Endodermal cell (in vitro differentiated cells): ENCODE measurements at regions not wholly inside any gene's neighbourhood (a gene's known extent, or its start where the extent isn't known, plus 50 kb on each side); places are given as distances from the start of the nearest gene placed in this dataset.
"Not testable (repeated sequence)": the region's sequence is repeated elsewhere in the genome, so short reads cannot be mapped to it uniquely, and the experiment has no call there.

ENCODE experiments used
- DNase-seq: peaks from one replicate; pipeline ENCODE4 v3.0.0-alpha.2; 2017
- H3K27ac ChIP-seq: 2 replicates; pipeline ENCODE4 v1.5.1; 2013; ENCODE audit warnings: mild to moderate bottlenecking, low read depth, low read length, moderate library complexity
- H3K27me3 ChIP-seq: 2 replicates; pipeline ENCODE4 v1.6.1; 2013; ENCODE audit warnings: mild to moderate bottlenecking, low read length, moderate library complexity; ENCODE audit not compliant: insufficient read depth, control insufficient read depth, poor library complexity, severe bottlenecking
- H3K36me3 ChIP-seq: 2 replicates; pipeline ENCODE4 v1.7.0; 2013; ENCODE audit warnings: mild to moderate bottlenecking, low read length, moderate library complexity; ENCODE audit not compliant: control insufficient read depth, insufficient read depth
- H3K4me1 ChIP-seq: one replicate; pipeline ENCODE4 v1.7.0; 2013; ENCODE audit warnings: low read length; ENCODE audit not compliant: control insufficient read depth, insufficient read depth
- H3K4me3 ChIP-seq: 2 replicates; pipeline ENCODE4 v1.5.1; 2013; ENCODE audit warnings: mild to moderate bottlenecking, low read length, moderate library complexity
- H3K9ac ChIP-seq: 2 replicates; pipeline ENCODE4 v1.6.1; 2013; ENCODE audit warnings: mild to moderate bottlenecking, low read length, moderate library complexity; ENCODE audit not compliant: poor library complexity, severe bottlenecking; ENCODE audit errors: extremely low read depth
- H3K9me3 ChIP-seq: 2 replicates; pipeline ENCODE4 v1.6.1; 2013; ENCODE audit warnings: mild to moderate bottlenecking, low read length, moderate library complexity; ENCODE audit not compliant: control insufficient read depth
- H3K27ac Mint-ChIP-seq: 2 replicates; pipeline ENCODE4 v1.8.0; 2020; ENCODE audit warnings: mixed read lengths
- H3K27me3 Mint-ChIP-seq: 2 replicates; pipeline ENCODE4 v1.8.0; 2021; ENCODE audit warnings: mild to moderate bottlenecking, mixed read lengths; ENCODE audit not compliant: insufficient read depth
- H3K36me3 Mint-ChIP-seq: 2 replicates; pipeline ENCODE4 v1.8.0; 2020; ENCODE audit warnings: low read depth, mixed read lengths
- H3K4me1 Mint-ChIP-seq: 2 replicates; pipeline ENCODE4 v1.8.0; 2020; ENCODE audit warnings: mixed read lengths
- H3K4me3 Mint-ChIP-seq: 2 replicates; pipeline ENCODE4 v1.8.0; 2020; ENCODE audit warnings: mild to moderate bottlenecking, moderate library complexity, mixed read lengths
- H3K9me3 Mint-ChIP-seq: 2 replicates; pipeline ENCODE4 v1.8.0; 2020; ENCODE audit warnings: mild to moderate bottlenecking, mixed read lengths
- WGBS, 2 experiments: methylation state at CpG; one replicate each; pipeline versions ENCODE4 v1.1.5 to v1.1.7; 2013; ENCODE audit warnings: missing lambda C conversion rate in 2 of 2, mixed read lengths in 1 of 2; ENCODE audit not compliant: insufficient coverage in 1 of 2, insufficient read length in 1 of 2; 5-methylcytosine and 5-hydroxymethylcytosine counted together
- TF ChIP-seq, protein P1 (sequence below): fragments of 200-600 bp; sonication (generic); conservative IDR thresholded peaks from 2 replicates; pipeline ENCODE4 v1.5.0; 2021; ENCODE audit warnings: antibody characterized with exemption, mild to moderate bottlenecking

GRCh38 chr5:98030273-98030672 is 743.2 kb upstream of the RGMB start:
- not testable (repeated sequence) for H3K9ac ChIP-seq, H3K27ac Mint-ChIP-seq, DNase-seq, H3K27ac ChIP-seq, H3K4me3 ChIP-seq, H3K36me3 ChIP-seq, H3K4me3 Mint-ChIP-seq, H3K27me3 ChIP-seq, H3K27me3 Mint-ChIP-seq, H3K4me1 ChIP-seq, H3K4me1 Mint-ChIP-seq
- peaks cover 14% of the 10 kb centered on the region for H3K9me3 ChIP-seq
- Mint-ChIP-seq H3K36me3 (peaks cover 22% of the 10 kb centered on the region), H3K9me3 (peaks cover 32% of the 10 kb centered on the region)
- TF ChIP-seq, protein P1, sequence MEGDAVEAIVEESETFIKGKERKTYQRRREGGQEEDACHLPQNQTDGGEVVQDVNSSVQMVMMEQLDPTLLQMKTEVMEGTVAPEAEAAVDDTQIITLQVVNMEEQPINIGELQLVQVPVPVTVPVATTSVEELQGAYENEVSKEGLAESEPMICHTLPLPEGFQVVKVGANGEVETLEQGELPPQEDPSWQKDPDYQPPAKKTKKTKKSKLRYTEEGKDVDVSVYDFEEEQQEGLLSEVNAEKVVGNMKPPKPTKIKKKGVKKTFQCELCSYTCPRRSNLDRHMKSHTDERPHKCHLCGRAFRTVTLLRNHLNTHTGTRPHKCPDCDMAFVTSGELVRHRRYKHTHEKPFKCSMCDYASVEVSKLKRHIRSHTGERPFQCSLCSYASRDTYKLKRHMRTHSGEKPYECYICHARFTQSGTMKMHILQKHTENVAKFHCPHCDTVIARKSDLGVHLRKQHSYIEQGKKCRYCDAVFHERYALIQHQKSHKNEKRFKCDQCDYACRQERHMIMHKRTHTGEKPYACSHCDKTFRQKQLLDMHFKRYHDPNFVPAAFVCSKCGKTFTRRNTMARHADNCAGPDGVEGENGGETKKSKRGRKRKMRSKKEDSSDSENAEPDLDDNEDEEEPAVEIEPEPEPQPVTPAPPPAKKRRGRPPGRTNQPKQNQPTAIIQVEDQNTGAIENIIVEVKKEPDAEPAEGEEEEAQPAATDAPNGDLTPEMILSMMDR, result peak; percentile 63
- WGBS, 2 experiments, result 92 to 95% methylated on average over 4 of the region's 4 CpGs

DNA sequence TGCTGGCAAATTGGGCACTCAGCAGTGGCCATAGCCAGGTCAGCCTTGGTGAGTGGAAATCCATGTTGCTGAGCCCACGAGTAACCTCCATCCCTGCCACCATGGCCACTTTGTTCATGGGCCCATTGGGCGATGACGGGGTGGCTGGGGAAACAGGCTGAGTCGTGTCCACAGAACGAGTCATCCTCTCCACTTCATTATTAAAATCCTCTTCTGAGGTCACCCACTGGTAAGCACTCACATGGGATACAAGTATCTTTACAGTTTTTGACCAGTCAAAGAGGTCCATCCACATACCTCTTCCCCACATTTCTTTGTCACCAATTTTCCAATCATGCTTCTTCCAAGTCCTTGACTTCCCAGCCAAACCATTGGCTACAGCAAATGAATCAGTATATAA is 742.4 kb upstream of the RGMB start:
- Mint-ChIP-seq H3K36me3 (peaks cover 18% of the 10 kb centered on the region), H3K9me3 (peaks cover 27% of the 10 kb centered on the region)
- not testable (repeated sequence) for H3K27ac ChIP-seq, H3K4me3 ChIP-seq, H3K9ac ChIP-seq, H3K4me3 Mint-ChIP-seq, H3K27ac Mint-ChIP-seq, H3K27me3 ChIP-seq, H3K36me3 ChIP-seq, DNase-seq, H3K4me1 Mint-ChIP-seq, H3K4me1 ChIP-seq, H3K27me3 Mint-ChIP-seq
- 76 to 89% methylated on average over 4 to 5 of the region's 5 CpGs for WGBS, 2 experiments
- H3K9me3 ChIP-seq, result peaks cover 10% of the 10 kb centered on the region

DNA sequence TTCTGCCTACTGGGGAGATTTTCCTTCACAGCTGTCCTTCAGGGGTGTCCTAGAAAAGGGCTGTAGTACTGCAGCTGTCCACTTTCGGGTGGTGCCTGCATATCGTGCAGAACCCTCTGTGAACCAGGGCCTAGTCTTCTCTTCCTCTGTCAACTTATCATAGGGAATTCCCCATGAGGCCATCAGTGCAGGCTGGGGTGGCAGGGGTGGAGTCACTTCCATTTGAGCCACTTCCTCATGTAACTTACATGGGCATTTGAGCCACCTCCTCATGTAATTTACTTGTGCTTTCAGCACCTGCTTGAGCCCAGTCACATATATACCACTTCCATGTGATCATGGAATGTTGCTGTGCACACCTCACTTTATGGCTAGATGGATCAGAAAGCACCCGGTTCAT is 742.0 kb upstream of the RGMB start:
- Histone ChIP-seq H3K4me3 (no peak overlapping the region), H3K36me3 (no peaks in the 10 kb centered on the region), H3K9ac (no peak overlapping the region), H3K27ac (no peak overlapping the region), H3K4me1 (no peaks in the 10 kb centered on the region), H3K27me3 (no peaks in the 10 kb centered on the region), H3K9me3 (peaks cover 7% of the 10 kb centered on the region)
- Mint-ChIP-seq H3K27me3 (no peaks in the 10 kb centered on the region), H3K4me3 (no peak overlapping the region), H3K27ac (no peak overlapping the region), H3K4me1 (no peaks in the 10 kb centered on the region), H3K36me3 (peaks cover 16% of the 10 kb centered on the region), H3K9me3 (peaks cover 25% of the 10 kb centered on the region)
- WGBS, 2 experiments, result 92 to 100% methylated on average over 1 to 3 of the region's 3 CpGs
- DNase-seq, result no peak
- TF ChIP-seq, protein P1, result no peak

DNA sequence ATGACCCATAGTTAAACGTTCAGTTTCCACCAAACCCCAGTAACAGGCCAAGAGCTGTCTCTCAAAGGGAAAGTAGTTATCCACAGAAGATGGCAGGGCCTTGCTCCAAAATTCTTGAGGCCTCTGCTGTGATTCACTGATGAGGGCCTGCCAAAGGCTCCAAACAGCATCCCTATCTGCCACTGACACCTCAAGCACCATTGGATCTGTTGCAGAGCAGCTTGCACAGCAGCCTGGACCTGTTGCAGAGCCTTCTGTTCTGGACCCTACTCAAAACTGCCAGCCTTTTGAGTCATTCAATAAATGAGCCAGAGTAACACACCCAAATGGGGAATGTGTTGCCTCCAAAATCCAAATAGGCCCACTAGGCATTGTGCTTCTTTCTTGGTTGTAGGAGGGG is 741.5 kb upstream of the RGMB start:
- Histone ChIP-seq H3K27me3 (no peaks in the 10 kb centered on the region), H3K9me3 (peaks cover 7% of the 10 kb centered on the region), H3K36me3 (no peaks in the 10 kb centered on the region), H3K9ac (no peak overlapping the region), H3K4me1 (no peaks in the 10 kb centered on the region), H3K4me3 (no peak overlapping the region), H3K27ac (no peak overlapping the region)
- no peak overlapping the region for H3K27ac Mint-ChIP-seq
- H3K4me3 Mint-ChIP-seq, result no peak overlapping the region
- TF ChIP-seq, protein P1, result no peak
- 87% methylated on average over 1 of the region's 1 CpG; no CpG with 5 or more reads in 1 of the 2 experiments for WGBS, 2 experiments
- no peaks in the 10 kb centered on the region for H3K27me3 Mint-ChIP-seq
- peaks cover 16% of the 10 kb centered on the region for H3K36me3 Mint-ChIP-seq
- H3K4me1 Mint-ChIP-seq, result no peaks in the 10 kb centered on the region
- no peak for DNase-seq
- H3K9me3 Mint-ChIP-seq, result peaks cover 25% of the 10 kb centered on the region
